MCF 10A (cell line): ENCODE measurements at regions not wholly inside any gene's neighbourhood (a gene's known extent, or its start where the extent isn't known, plus 50 kb on each side); places are given as distances from the start of the nearest gene placed in this dataset.

Source experiments
- BruUV-seq: library from RNA; stranded (reverse); fragments of 400-500 nt; replicated peaks from 2 replicates; lab custom pipeline; 2021; lab: Mats Ljungman, UMichigan
- CTCF ChIA-PET: fragments of 300-600 bp; sonication (Branson Sonifier 250); formaldehyde crosslinking; extraction: SDS; loops from one replicate; lab custom pipeline; 2021; ENCODE audit warnings: antibody characterized with exemption, inconsistent platforms; lab: Yijun Ruan, JAX
- POLR2A ChIA-PET: fragments of 300-600, 350-650 bp; sonication (Branson Sonifier 250); formaldehyde crosslinking; extraction: SDS; loops from one replicate; lab custom pipeline; 2020; ENCODE audit warnings: antibody characterized with exemption, inconsistent platforms; lab: Yijun Ruan, JAX
- DNase-seq: peaks from one replicate; pipeline ENCODE4 v3.0.0-alpha.2; 2018; ENCODE audit not compliant: unreplicated experiment
- H3K27ac Mint-ChIP-seq: one replicate; pipeline ENCODE4 v1.8.0; 2022; ENCODE audit warnings: mild to moderate bottlenecking, low read depth, mixed read lengths; ENCODE audit not compliant: unreplicated experiment
- H3K27me3 Mint-ChIP-seq: one replicate; pipeline ENCODE4 v1.8.0; 2022; ENCODE audit warnings: mixed read lengths; ENCODE audit not compliant: insufficient read depth, unreplicated experiment
- H3K36me3 Mint-ChIP-seq: one replicate; pipeline ENCODE4 v1.8.0; 2022; ENCODE audit warnings: mild to moderate bottlenecking, moderate library complexity, mixed read lengths; ENCODE audit not compliant: insufficient read depth, unreplicated experiment
- H3K4me1 Mint-ChIP-seq: one replicate; pipeline ENCODE4 v1.8.0; 2022; ENCODE audit warnings: mixed read lengths; ENCODE audit not compliant: insufficient read depth, unreplicated experiment
- H3K4me3 Mint-ChIP-seq: one replicate; pipeline ENCODE4 v1.8.0; 2022; ENCODE audit warnings: mild to moderate bottlenecking, moderate library complexity, mixed read lengths; ENCODE audit not compliant: unreplicated experiment
- H3K9me3 Mint-ChIP-seq: one replicate; pipeline ENCODE4 v1.8.0; 2022; ENCODE audit warnings: mixed read lengths; ENCODE audit not compliant: unreplicated experiment
- intact Hi-C: fragments of 100-400 bp; cut with micrococcal nuclease; formaldehyde crosslinking; loops from 2 replicates; pipeline ENCODE4 v1.14.1; 2022
- TF ChIP-seq, protein P1 (sequence below): fragments of 200-600 bp; IDR thresholded peaks from one replicate; pipeline ENCODE4 v1.8.0; 2022; ENCODE audit warnings: antibody characterized with exemption, mild to moderate bottlenecking; ENCODE audit not compliant: unreplicated experiment

DNA sequence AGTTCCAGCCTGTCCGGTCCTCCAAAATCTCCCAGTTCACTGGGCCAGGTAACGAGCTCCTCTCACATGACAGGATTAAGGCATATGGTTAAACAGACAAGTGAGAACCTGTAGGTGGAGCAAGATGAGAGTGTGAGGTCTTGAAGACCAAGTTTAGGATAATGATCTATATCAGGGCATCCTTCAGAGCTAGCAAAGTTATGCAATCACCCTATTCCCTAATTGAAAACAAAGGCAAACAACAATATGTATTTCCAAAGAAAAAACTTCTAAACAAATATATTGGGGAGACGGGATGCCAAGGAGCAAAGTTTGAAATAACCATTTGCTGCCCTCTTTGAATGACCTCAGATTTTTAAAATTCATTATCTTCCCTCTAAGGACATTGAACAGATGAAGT, 571.2 kb downstream of the BCL11B start:
- BruUV-seq = no TSS peak
- Mint-ChIP-seq H3K27ac (no peak overlapping the region), H3K4me1 (no peaks in the 10 kb centered on the region), H3K4me3 (no peak overlapping the region), H3K36me3 (no peaks in the 10 kb centered on the region), H3K27me3 (no peaks in the 10 kb centered on the region), H3K9me3 (peaks cover 14% of the 10 kb centered on the region)
- intact Hi-C loops = no loop called here
- no peak for DNase-seq
- POLR2A ChIA-PET = no interaction called here
- CTCF ChIA-PET = interaction anchor here (0.6 kb wide), 1 partner anchor 241 kb away, joined by 4 read pairs; no protein-coding TSS in a partner anchor
- TF ChIP-seq, protein P1, sequence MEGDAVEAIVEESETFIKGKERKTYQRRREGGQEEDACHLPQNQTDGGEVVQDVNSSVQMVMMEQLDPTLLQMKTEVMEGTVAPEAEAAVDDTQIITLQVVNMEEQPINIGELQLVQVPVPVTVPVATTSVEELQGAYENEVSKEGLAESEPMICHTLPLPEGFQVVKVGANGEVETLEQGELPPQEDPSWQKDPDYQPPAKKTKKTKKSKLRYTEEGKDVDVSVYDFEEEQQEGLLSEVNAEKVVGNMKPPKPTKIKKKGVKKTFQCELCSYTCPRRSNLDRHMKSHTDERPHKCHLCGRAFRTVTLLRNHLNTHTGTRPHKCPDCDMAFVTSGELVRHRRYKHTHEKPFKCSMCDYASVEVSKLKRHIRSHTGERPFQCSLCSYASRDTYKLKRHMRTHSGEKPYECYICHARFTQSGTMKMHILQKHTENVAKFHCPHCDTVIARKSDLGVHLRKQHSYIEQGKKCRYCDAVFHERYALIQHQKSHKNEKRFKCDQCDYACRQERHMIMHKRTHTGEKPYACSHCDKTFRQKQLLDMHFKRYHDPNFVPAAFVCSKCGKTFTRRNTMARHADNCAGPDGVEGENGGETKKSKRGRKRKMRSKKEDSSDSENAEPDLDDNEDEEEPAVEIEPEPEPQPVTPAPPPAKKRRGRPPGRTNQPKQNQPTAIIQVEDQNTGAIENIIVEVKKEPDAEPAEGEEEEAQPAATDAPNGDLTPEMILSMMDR = no peak

DNA sequence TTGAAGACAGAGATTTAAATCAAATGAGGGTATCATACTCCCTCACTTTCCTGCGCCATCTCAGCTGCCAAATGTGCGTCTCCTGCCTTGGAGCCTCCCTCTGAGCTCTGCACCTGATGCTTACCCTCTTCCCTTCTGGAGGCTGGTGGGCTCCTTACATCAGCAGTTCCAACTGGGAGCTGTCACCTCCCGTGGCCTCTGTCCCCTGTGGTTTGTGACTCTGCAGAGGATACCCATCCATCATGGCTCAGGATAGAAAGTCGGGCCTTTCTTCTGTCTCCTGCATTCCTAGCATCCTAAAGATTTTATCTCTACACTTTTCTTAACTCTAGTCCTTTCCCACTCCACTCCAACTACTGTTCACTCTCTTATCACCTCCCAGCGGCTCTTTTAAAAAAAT, 570.6 kb downstream of the BCL11B start:
- ChIA-PET POLR2A (no interaction called here), CTCF (no interaction called here)
- no peak overlapping the region for H3K4me3 Mint-ChIP-seq
- H3K27me3 Mint-ChIP-seq = no peaks in the 10 kb centered on the region
- TF ChIP-seq, protein P1 = no peak
- intact Hi-C loops = no loop called here
- H3K9me3 Mint-ChIP-seq = peaks cover 10% of the 10 kb centered on the region
- no peak overlapping the region for H3K27ac Mint-ChIP-seq
- BruUV-seq = no TSS peak
- no peak for DNase-seq
- H3K36me3 Mint-ChIP-seq = no peaks in the 10 kb centered on the region
- no peaks in the 10 kb centered on the region for H3K4me1 Mint-ChIP-seq

DNA sequence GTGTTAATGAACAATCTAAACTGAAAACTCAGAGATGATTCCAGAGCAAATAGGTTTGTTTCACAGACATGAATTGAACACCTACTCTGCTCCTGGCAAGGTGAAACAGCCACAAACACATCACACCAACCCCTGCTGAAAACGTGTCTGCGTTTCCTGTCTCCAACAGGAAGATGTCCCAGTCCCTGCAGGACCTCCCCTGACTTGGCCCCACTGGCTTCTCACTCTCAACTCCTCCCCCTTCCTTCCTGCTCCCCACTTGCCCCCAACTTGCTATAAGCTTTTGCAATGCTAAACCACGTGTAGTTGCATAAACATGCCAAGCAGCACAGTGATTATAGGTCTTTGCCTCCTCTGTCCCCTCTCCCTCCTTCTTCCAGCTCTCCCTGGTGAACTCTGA, 567.6 kb downstream of the BCL11B start:
- H3K4me3 Mint-ChIP-seq = no peak overlapping the region
- no peak overlapping the region for H3K27ac Mint-ChIP-seq
- no peaks in the 10 kb centered on the region for H3K36me3 Mint-ChIP-seq
- ChIA-PET CTCF (interaction anchor here (0.7 kb wide), 1 partner anchor 561 kb away, joined by 4 read pairs; no protein-coding TSS in a partner anchor), POLR2A (no interaction called here)
- intact Hi-C loops = no loop called here
- TF ChIP-seq, protein P1 = no peak
- DNase-seq = no peak
- H3K9me3 Mint-ChIP-seq = no peaks in the 10 kb centered on the region
- BruUV-seq = no TSS peak
- no peaks in the 10 kb centered on the region for H3K4me1 Mint-ChIP-seq
- H3K27me3 Mint-ChIP-seq = no peaks in the 10 kb centered on the region

DNA sequence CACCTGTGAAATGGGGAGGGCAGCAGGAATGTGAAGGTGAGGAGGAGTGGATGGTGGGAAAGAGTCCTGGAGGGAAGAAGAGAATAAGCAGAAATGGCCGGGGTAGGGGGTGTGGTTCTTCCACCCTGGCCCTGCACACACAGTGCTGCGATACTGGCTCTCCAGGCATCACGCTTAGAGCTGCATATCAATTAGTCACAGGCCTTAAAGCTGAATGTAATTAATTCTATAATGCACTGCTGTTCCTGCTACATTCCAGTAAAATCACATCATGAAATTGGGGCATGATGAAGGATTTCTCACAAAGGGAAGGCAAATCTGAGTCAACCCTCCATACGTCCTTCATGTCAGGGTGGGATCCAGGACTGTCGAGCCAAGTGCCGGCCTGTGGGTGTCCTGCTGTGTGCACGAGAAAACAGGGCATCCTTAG, 566.1 kb downstream of the BCL11B start:
- no peaks in the 10 kb centered on the region for H3K27me3 Mint-ChIP-seq
- no peaks in the 10 kb centered on the region for H3K9me3 Mint-ChIP-seq
- no TSS peak for BruUV-seq
- TF ChIP-seq, protein P1 = no peak
- no peaks in the 10 kb centered on the region for H3K4me1 Mint-ChIP-seq
- ChIA-PET CTCF (no interaction called here), POLR2A (interaction anchor here (0.7 kb wide), 2 partner anchors 40 to 91 kb away, joined by 3 to 4 read pairs; no protein-coding TSS in a partner anchor)
- DNase-seq = no peak
- H3K27ac Mint-ChIP-seq = no peak overlapping the region
- H3K36me3 Mint-ChIP-seq = no peaks in the 10 kb centered on the region
- no peak overlapping the region for H3K4me3 Mint-ChIP-seq
- intact Hi-C loops = no loop called here
